ENCODE measurements at regions not wholly inside any gene's neighbourhood (a gene's known extent, or its start where the extent isn't known, plus 50 kb on each side); places are given as distances from the start of the nearest gene placed in this dataset.
"Not testable (repeated sequence)": the region's sequence is repeated elsewhere in the genome, so short reads cannot be mapped to it uniquely, and the experiment has no call there.

DNA sequence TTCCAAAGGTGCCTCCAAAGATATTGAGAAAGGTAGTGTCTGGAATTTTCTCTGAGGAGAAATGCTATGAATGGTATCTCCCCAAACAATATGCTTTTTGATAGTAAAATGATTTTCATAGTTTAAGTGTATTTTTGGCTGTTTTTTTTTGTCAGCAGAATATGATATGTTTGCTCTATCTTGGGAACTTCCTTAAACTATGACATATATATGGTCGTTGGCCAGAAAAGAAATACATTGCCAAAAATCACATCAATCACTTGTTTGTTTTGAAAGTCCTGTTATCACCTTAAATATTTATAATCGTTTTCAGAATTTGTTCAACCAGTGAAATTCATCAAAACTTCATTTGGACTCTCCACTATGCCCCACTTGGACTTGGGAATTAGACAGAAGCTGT lies 816.9 kb downstream of the CDH11 start:
- DNase-seq (ENCODE audit: low read depth in 2 of 2), result no peak

DNA sequence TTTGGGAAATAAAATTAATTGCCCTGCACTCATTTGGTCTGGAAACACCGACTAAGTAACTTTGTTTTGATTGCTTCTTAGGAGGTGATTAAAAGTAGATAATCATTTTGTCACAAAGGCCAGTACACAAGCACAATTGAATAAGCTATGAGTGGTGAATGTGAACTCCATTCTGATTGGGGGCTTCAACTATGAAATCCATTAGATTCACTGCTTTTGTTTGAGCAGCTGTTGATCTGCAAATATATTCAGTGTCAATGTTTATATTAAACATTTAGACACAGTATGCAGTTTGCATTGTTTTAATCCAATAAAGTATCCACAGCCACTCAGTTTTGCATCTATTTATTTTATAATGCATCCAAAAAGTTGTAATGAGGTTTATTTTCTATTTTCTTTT lies 817.5 kb downstream of the CDH11 start:
- DNase-seq (ENCODE audit: low read depth in 2 of 2), result no peak

DNA sequence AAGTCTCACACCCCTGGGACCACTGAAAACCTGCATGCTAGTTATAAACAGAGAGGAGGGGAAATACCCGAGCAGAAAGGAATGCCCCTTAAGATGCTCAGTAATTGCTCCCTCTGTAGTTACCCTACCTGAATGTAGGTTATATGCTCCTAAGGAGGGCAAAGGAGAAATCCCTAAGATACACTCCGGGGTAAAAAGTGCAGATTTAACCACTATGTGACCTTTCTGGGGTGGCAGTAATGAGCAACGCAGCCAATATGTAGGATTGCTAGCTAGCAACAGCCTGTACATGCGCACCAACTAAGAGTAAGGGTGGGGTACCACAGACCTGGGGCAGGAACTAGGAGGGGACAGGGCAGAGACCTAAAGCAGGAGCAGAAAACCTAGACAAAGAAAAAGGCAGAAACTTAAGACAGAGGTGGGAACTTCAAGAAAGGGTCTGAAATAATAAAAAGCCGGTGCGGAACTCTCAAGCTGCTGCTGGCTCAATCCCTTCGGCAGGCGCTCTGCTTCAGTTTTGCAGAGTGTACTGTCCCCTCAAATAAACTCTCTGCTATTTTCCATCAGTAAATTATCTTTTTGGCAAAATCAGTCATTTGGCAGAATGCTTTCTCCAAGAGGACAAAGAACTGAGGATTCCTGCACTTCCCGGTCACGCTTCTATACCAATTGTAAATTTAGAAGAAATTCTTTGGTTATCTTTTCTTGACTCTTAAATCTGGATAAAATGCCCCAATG lies 823.8 kb downstream of the CDH11 start:
- no peak for DNase-seq (ENCODE audit: low read depth in 2 of 2)

- DNase-seq (ENCODE audit: low read depth in 2 of 2), result no peak
These were observed 826.4 kb downstream of the CDH11 start for GRCh38 chr16:64295466-64295865.

DNA sequence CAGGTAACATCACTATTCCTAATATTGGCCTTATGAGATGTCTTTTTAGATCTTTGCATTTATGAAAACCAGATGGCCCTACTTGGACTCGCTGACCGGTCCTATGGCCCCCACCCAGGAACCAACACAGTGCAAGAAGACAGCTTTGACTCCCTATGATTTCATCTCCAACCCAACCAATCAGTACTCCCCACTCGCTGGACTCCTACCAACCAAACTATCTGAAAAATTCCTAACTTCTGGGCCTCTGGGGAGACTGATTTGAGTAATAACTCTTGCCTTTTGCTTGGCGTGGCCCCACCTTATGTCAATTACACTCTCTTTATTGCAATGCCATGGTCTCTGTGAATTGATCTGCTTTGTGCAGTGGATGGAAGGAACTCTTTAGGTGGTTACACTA lies 828.9 kb downstream of the CDH11 start:
- DNase-seq (ENCODE audit: low read depth in 2 of 2), result no peak

DNA sequence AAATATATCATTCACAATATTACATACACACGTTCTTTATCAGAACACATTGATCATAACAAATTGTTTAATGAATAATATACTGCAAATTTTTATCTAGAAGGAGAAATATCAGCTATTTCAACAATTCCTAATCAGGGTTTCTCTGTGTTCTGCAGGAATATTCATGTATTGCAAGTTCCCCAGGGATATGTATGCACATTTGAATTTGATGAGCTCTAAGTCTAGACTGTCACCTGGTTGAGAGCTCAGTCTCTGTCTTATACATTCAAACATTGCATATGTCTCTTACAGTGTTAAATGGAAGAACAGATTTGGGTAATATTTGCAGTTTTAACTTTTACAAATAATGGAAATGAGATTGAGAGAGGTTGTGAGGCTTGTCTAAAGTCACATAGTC lies 829.7 kb downstream of the CDH11 start:
- DNase-seq (ENCODE audit: low read depth in 2 of 2), result no peak

DNA sequence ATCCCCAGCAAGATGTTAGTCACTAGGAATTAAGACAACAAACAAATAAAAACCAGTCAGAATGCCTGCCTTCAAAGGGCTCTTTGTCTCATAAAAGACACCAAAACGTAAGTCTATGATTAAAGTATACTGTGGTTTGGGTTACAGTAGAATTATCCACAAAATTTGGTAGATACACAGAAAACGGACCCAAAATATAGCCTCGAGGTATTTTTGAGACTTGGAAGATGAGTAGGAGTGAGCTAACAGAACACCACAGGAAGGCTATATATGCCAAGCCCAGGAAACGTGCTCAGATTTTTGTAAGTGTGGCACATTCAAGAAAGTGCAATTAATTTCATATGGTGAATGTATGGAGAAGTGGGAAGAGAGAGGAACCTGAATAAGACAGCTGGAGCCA lies 831.4 kb downstream of the CDH11 start:
- DNase-seq (ENCODE audit: low read depth in 2 of 2), result no peak

DNA sequence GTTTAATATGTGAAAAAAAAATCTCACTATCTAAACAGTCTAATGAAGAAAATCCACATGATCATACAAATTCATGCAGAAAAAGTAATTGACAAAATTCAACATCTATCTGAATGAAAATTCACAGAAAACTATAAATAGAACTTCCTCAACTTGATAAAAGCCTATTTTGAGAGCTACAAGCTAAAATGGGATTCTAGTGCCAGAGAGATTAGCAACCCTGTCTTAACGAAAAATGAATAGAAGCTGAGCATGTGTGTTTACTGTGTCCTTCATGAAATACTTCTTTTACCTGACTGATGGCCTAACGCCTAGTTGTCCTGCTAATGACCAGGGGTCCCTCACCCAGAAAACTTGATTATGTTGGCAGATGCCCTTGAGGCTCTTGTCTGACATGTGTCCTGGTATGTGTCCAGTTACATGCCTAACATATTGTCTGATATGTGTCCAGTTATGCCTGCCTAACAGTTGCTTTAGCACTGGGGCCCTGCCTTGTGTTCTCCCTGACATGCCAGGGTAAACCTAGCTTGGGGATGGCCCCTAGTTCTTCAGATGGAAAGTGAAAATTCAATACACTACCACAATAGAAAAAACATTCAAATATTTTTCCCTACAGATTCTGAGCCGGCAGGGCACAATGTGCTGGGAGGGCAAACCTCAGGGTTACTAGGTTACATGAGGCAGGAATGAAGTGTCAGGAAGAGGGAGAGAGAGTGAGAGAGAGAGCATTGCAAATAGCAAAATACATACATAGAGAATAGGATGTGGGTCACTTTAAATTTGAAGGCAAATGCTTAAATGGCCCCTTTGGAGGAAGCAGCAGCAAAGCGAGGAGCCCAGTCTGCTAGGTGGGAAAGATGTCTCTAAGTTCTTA lies 834.0 kb downstream of the CDH11 start:
- no peak for DNase-seq (ENCODE audit: low read depth in 2 of 2)

GRCh38 chr16:64282181-64282580 lies 839.7 kb downstream of the CDH11 start:
- DNase-seq (ENCODE audit: low read depth in 2 of 2), result no peak

GRCh38 chr16:64280317-64280716 lies 841.5 kb downstream of the CDH11 start:
- no peak for DNase-seq (ENCODE audit: low read depth in 2 of 2)

- no peak for DNase-seq (ENCODE audit: low read depth in 2 of 2)
These were observed 843.7 kb downstream of the CDH11 start for GRCh38 chr16:64278196-64278595.

DNA sequence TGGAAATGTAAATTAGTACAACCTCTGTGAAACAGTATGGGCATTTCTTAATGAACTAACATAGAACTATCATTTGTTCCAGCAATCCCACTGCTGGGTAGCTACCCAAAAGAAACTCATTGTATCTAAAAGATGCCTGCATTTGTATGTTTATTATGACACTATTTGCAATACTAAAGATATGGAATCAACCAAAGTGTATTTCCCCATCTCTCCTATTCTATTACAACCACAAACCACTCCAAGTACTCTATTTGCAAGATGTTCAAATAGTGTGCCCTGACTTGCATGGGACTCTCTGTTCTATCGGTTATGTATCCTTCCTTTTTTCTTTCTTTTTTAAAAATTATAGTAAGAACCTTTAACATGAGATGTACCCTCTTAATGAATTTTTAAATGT lies 845.2 kb downstream of the CDH11 start:
- no peak for DNase-seq (ENCODE audit: low read depth in 2 of 2)

DNA sequence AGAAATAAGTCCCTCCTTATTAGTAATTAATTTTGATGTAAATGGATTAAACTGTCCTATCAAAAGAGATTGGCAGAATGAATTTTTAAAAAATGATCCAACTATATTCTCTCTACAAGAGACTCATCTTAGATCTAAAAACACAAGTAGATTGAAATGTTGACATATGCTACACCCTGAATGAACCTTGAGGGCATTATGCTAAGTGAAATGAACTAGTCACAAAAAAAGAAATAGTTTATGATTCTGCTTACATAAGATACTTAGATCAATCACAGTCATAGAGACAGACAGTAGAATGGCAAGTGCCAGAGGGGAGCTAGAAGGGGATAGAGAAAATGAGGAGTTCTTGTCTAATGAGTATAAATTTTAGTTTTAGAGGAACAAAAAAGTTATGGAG lies 849.8 kb downstream of the CDH11 start:
- no peak for DNase-seq (ENCODE audit: low read depth in 2 of 2)

- DNase-seq (ENCODE audit: low read depth in 2 of 2), result no peak
These were observed 852.1 kb downstream of the CDH11 start for GRCh38 chr16:64269756-64270155.

GRCh38 chr16:64265756-64266155 lies 856.1 kb downstream of the CDH11 start:
- DNase-seq (ENCODE audit: low read depth in 2 of 2), result no peak

DNA sequence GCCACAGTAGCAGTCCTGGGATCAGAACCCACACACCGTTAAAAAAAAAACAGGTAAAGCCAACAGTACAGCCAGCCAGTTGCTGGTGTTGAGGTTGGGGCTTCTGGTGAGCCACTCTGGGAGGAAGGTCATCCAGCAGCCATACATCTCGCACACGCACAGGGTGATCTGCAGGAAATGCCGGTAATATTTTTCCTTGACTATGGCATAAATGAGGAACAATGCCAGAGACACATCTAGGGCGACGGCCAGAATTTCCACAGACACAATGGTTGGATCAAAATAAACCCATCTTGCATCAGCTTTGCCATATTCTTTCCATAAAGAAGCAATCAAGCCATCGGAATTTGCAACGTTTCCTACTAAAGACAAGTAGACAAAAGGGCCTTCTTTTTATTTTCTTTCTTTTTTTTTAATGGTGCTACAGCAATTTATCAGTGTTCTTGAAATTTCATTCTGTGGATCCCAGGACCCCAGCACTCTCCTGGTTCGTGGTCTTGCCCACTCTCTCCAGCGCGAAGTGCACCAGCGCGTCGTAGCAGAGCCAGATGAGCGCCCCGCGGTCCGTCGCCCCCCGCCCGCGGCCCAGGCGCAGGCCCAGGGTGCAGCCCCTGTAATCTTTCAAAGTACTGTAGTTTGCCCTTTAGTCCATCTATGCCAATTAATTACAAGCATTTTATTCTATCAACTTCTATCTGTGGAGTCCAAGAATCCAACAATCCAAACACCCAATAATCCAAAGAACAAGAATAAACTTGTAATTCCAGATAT lies 861.0 kb downstream of the CDH11 start:
- not testable (repeated sequence) for DNase-seq (ENCODE audit: low read depth in 2 of 2)

- no peak for DNase-seq (ENCODE audit: low read depth in 2 of 2)
These were observed 867.2 kb downstream of the CDH11 start for GRCh38 chr16:64254443-64255367.

GRCh38 chr16:64253525-64253924 lies 868.3 kb downstream of the CDH11 start:
- no peak for DNase-seq (ENCODE audit: low read depth in 2 of 2)

GRCh38 chr16:64253096-64253495 lies 868.8 kb downstream of the CDH11 start:
- DNase-seq (ENCODE audit: low read depth in 2 of 2), result no peak

DNA sequence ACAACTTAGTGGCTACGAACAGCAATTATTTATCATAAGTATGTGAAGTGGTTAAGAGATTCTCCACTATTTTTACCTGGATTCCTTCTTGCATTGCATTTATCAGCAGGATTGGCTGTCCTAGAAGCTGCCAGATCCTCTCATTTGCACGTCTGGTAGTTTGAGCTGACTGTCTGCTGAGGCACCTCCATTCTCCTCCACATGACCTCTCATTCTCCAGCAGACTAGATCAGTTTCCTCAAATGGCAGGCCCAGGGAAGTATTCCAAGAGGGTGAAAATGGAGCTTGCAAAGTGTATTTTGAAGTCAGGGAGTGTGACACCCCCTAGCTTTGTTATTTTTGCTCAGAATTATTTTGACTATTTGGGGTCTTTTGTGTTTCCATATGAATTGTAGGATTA lies 870.1 kb downstream of the CDH11 start:
- no peak for DNase-seq (ENCODE audit: low read depth in 2 of 2)

DNA sequence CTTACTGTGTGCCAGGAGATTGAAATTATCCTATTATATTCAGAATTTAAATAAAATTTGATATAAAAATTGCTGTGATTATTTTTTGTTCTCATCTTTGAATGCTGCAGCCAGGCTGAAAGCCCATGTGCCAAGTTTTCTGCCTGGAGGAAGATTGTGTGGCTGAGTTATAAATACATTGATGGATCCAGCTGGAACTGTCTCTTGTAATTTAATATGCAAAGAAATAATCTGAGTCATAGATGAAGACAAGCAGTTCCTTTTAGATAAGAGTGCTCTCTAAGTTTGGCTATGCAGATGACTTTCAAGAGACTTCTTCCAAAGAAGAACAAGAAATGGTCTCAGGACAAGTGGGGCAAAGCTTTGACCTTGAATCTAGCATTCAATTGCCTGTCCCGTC lies 871.0 kb downstream of the CDH11 start:
- no peak for DNase-seq (ENCODE audit: low read depth in 2 of 2)

Measured in stimulated activated CD4-positive, alpha-beta T cell treated with anti-CD3 and anti-CD28 coated beads, Interleukin-4, amount 100 ng/mL, for 48 hours (primary cell).